NCI-H2107 treated with DMSO at 0.1 percent for 48 hours (cell line): ENCODE measurements at regions not wholly inside any gene's neighbourhood (a gene's known extent, or its start where the extent isn't known, plus 50 kb on each side); places are given as distances from the start of the nearest gene placed in this dataset.
A peak's percentile ranks its signal among the peaks of the same experiment; 100 is the strongest.
"Not testable (repeated sequence)": the region's sequence is repeated elsewhere in the genome, so short reads cannot be mapped to it uniquely, and the experiment has no call there.

ENCODE experiments used
- DNase-seq: peaks from one replicate; lab custom pipeline; 2025; ENCODE audit not compliant: unreplicated experiment; lab: John Stamatoyannopoulos, UW

DNA sequence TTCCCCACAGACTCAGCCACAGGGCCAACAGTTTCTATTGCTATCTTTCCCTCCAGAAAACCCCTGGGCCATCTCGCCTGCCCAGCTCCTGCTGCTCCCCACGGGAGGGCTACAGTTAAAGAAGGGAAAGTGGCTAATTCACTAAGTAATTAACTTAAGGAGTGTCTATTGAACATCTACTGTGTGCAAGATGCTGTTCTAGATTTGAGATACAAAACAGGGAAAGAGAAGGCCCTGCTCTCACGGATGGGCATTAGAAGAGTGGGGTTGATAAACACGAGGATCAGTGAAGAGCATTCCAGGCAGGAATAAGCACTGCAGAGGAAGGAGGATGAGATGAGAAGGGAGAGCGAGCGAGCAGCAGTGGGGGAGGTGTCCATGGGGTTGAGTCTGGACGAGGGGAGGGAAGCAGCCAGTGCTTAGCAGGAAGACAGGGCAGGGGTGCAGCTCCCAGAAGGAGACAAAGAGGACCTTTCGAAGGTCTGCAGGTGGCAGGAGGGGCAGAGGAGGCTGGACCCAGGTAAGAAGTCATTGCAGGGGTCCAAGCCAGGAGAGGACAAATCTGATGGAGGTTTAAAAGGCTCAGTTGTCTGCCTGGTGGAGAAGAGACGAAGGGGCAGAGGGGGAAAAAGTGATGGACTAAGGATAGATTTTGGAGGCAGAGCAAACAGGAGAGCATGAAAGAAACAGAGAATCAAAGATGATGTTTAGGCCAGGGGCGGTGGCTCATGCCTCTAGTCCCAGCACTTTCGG, 64.7 kb downstream of the KLF15 start:
- no peak for DNase-seq

DNA sequence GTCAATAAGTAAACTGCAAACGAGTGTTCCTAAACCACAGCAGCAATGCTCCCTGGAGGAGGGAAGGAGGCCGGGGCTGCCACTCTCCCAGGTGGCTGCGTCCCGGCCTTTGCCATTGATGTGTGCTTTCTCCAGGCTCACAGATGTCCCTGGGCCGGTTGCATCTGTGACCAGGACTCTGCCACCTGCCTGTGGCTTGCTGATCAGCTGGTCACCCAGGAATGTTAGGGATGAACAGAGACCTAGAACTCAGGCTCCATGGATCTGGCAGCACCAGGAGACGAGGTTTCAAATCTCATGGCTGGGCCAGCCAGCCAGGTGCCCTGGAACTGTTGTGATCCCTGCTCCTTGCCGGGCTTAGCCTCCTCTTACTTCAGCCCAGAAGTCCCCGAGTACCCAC, 65.7 kb downstream of the KLF15 start:
- DNase-seq, result no peak

DNA sequence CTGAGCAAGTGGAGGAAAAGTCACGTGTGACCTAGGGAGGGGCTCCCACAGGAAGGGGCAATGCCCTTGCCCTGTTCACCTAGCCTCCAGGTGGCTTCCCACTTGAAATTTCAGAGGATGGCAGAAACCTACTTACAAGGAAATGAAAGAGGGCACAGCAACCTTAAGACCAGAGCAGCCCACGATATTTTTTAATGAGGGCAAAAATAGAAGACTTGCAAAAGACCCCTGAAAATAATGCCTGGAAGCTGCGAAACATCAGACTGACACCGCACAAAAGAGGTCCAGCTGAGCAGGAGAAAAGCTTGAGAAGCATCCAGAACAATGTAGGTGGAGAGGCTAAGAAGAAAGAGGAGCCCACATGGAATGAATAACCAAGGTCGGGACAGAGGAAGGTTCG, 66.1 kb downstream of the KLF15 start:
- DNase-seq, result no peak

DNA sequence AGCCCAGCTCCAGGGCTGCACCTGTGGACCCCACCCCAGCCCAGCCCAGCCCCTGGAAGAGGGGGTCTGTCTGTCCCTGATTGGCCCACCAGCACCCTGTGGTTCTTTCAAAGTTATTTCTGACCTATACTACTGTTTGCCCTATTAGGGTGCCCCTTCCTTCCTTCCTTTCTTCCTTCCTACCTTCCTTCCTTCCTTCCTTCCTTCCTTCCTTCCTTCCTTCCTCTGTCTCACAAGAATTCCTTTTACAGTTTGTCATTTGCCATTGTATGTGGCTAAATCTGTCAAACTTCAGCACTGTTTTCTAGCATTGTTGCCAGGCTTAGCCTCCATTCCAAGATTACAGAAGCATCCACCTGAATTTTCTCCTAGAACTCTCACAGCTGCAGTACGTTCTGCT, 66.9 kb downstream of the KLF15 start:
- DNase-seq, result no peak

DNA sequence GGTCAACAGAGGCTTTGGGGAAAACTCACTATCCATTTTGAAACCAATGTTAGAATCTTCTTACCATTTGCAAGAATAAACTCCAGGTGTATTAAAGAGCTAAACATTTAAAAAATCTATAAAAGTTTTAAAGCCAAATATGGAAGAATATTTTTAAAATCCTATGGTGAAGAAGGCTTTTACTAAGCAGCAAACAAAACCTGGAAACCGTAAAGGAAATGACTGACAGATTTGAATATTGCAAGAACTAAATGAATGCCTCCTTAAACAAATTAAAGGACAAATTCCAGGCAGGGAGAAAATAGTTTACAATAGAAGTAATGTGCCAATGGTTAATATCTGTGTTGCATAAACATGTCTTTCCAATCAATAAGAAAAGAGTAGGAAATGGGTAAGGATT, 68.1 kb downstream of the KLF15 start:
- no peak for DNase-seq

DNA sequence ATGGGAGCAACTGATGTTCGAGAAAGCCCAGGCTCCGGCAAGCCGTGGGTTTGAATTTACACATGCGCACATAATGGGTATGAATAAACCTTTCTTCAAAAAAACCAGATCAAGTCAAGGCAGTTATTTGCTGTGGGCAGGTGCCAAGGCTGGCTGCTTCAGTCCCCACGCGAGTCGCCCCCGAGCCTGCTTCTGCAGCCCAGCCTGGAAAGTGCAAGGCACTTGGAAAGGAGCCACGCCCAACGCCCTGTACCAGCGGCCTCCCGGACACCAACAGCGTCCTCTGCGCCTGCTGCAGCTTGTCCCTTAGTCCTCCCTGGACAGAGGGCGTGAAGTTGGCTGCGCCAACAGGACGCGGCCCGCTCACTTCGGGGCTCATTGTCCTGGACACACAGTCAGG, 68.9 kb downstream of the KLF15 start:
- no peak for DNase-seq

DNA sequence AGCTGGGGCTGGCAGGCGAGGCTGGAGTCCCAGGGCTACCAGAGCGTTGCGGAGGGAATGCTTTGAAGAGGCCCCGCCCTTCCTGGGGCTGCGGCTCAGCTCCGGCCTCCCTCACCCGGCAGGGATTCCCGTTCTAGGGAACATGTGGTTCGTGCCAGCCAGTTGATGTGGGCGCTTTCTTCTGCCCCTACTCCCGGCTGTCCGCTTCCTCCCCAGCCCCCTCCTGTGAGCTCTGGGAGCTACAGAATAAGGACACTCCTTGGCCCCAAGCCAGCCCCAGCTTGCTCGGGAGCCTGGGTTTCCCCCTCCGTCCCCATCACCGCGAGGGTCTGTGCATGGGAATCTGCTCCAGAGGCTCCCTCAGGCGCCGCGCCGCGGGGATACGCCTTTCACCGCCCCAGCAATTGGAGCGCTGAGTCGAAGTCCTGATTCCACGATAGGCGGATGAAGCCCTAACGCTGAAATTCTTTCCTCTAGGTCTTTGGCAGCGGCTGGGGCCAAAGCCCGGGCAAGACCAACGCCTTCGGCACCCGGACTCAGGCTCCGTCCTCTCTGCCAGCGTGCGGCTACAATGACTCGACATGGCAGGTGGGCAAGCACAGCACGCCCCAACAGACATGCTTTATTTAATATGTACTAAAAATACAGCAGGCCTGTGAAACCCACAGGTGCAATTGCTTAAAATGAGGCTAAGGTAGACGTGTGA, 69.5 kb downstream of the KLF15 start:
- peak; percentile 57 for DNase-seq

DNA sequence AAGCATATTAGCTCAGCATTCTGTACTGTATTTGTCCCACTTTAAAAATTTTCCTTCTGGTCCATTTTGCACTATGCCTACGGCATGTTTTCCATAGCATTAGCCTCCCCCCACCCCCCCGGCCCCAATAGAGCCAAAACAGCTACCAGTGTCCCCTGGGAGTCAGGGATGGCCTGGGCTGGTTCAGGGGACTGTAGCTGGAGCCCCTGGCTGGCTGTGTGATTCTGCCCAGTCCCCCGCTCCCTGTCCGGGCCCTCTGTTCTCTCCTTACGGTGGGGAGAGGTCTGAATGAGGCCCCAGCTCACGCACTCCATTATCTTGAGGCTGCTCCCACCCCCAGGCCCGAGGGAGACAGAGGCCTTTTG, 70.1 kb downstream of the KLF15 start:
- DNase-seq, result no peak

DNA sequence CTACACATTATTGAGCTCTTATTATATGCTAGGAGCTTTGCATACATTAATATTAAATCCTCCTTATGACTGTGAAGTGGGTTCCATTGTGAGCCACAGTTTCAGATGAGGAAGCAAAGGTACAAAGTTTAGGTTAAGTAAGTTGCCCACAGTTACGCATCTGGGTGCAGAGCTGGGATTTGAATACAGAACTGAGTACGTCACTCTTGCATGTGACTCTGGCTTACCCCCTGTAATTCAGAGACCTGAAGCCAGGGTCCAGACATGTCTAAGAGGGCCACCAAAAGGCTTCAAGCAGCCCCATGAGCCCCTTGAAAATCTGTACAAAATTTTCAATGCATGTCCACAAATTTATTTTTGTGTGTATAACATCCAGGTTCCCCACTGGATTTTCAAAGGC, 71.8 kb downstream of the KLF15 start:
- no peak for DNase-seq

DNA sequence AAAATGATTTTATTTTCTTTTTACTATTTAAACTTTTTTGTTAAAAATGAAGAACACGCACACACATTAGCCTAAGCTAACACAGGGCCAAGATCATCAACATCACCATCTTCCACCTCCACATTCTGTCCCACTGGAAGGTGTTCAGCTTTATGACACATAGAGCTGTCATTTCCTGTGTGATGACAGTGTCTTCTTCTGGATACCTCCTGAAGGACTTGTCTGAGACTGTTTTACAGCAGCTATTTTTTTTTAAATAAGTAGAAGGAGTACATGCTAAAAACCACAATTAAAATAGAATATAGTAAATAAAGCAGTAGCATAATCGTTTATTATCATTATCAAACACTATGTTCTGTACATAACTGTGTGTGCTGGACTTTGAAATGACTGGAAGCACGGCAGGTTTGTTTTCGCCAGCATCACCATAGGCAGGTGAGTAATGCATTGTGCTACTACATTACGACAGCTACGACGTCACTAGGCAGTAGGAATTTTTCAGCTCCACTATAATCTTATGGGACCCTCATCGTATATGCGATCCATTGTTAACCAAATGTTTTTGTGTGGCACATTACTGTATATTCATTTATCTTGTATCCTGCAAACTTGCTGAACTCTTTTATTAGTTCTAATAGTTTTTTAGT, 72.8 kb downstream of the KLF15 start:
- no peak for DNase-seq

DNA sequence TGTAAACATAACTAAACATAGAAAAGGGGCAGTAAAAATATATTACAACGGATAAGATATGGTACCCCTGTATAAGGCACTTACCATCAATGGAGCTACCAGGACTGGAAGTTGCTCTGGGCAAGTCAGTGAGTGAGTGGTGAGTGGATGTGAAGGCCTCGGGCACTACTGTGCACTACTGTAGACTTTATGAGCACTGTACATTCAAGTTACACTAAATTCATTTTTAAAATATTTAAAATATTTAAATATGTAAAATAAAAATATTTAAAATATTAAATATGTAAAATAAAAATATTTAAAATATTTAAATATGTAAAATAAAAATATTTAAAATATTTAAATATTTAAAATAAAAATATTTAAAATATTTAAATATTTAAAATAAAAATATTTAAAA, 73.6 kb downstream of the KLF15 start:
- DNase-seq, result not testable (repeated sequence)

DNA sequence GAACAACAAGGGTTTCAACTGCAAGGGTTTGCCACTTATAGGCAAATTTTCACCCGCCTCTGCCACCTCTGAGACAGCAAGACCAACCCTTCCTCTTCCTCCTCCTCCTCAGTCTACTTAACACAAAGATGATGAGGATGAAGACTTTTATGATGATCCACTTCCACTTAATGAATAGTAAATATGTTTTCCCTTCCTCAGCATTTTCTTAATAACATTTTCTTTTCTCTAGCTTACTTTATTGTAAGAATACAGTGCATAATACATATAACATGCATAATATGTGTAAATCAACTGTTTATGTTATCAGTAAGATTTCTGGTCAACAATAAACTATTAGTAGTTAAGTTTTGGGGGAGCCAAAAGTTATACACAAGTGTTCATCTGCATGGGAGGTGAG, 77.4 kb downstream of the KLF15 start:
- no peak for DNase-seq

DNA sequence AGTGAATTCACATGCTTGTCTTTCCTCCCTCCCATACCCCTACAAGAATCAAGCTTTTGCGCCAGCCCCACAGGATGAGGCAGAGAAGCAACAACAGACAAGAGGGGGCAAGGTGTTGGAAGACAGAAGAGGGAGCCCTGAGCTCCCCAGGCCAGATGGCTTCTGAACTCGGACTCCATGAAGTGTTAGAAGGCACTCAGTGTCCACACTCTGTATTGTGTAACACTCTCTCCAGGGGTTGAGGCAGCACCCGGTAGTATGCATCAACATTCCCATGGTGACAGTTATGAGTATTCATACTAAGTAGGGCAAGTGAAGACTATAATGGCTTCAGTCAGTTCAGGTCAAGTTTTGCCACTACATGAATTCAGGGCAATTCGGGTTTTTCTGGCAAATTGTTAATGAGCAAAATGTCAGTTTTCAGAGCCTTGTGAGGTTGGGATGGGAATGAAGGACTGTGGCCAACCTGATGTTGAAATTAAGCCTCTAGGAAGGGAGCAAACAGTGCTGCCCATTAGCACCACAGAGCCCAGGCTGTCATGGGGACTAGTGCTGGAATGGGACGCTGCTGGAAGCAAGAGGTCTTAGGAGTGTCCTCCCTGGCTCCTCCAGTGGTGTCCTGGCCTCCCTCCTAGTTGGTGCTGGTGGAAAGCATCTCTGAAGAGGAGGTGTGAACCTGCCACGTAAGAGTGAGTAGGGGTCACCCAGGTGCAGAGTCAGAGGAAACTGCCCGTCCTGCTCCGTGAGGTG, 79.4 kb downstream of the KLF15 start:
- no peak for DNase-seq

DNA sequence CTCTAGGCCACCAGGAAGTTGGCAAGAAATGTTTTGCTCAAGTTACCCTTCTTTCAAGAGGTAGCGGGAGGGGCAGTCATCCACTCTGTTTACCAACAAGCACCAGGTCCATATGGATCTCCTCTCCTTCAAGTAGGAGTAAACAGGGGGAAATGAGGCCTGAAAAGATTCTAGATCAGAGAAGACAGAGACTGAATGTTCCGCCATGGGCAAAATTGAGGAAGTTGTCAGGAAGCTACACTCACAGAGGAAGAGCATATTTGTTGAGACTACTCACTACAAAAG, 81.6 kb downstream of the KLF15 start:
- DNase-seq, result no peak

DNA sequence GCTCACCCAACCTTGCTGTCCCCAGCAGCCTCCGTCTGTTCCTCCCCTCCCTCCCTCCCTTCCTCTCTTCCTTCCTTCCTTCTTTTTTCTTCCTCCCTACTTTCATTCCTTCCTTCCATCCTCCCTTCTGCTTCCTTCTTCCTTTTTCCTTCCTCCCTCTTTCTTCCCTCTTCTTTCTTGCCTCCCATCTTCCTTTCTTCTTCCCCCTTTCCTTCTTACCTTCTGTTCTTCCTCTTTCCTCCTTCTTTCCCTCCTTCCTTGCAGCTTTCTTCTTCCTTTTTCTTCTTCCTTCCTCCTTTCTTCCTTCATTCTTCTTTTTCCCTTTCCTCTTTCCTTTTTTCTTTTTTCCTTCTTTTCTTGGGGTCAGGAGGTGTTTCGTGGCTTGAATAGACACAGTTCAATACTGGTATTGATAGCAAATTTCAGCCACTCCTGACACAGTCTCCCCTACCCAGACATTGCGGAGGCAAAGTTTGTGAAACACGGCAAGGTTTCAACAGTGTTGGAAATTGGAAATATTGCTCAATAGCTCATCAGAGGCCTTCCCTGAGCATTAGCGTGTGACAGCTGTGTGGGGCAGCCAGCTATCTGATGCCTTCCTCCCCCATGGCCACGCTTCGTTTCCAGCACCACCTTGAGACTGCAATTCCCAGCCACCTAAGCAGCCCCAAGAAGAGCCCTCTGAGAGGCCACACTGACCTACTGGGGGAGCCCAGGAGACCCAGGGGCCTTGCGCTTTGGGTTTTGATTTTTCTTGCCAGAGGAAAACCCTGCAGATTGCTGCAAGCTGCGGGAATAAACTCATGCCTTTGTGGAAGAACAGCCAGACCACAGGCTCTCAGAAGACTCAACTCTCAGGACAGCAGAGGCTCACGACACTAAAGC, 82.2 kb downstream of the KLF15 start:
- no peak for DNase-seq

DNA sequence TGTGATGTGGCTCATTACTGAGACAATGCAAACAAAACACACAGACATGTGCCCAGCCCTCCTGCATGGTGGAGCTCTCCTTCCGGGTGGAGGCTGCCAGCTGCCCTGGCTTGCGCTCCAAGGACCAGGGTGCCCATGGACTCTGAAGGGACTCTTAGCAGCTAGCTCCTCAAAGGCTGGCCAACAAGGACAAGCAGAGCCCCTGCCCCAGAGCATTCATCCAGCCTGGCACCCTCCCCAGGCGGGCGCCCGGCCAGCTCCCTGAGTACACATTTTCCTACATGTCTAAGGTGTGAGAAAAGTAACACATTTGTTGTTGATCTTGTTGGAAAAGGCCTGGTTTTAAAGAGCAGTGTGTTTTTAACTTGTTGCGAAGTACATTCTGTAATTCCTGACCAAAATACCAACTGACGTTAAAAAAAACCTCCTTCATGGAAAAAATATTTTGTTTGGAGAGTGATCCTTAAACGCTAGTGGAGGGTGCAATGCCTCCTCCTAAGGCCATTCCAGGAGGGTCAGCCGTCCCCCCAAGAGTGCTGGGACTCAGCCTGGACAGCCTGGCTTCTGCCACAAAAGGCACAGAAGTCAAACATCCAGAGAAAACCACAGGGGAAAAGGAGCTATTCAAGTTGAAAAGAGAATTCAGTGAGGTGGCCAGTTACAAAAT, 86.9 kb downstream of the KLF15 start:
- no peak for DNase-seq

DNA sequence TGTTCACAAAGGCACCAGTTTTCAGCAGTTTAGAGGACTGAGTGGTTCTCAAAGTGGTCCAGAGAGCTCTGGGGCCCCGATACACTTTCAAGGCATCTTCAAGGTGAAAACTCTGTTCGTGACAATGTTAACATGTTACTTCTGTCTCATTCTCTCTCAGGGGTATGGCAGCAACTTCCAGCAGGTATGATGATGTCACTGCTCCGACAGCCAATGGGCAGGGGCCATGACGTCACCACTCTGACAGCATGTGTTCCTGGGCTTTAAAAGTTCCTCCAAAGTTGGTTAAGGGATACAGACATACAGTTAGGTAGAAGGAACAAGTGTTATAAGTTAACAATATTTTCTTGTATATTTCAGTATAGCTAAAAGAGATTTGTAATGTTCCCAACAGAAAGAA, 87.9 kb downstream of the KLF15 start:
- DNase-seq, result no peak

DNA sequence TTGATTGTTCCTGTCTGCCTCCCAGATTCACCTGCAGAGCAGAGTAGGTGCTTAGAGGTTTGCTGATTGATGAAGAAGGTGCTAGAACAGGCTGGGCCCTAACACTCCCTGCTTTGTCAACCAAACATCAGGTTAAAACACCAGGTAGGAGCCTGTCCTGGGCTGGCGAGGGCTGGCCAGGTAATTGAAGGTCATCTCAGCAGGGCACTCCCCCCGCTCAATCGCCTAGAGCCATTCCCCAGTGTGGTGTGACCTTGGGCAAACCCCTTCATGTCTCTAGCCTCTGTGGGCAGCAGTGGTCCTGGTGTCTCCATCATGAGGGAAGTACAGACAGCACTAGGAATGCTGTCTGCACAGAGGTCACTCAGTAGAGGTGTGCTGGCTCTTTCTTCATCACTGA, 88.3 kb downstream of the KLF15 start:
- DNase-seq, result no peak

DNA sequence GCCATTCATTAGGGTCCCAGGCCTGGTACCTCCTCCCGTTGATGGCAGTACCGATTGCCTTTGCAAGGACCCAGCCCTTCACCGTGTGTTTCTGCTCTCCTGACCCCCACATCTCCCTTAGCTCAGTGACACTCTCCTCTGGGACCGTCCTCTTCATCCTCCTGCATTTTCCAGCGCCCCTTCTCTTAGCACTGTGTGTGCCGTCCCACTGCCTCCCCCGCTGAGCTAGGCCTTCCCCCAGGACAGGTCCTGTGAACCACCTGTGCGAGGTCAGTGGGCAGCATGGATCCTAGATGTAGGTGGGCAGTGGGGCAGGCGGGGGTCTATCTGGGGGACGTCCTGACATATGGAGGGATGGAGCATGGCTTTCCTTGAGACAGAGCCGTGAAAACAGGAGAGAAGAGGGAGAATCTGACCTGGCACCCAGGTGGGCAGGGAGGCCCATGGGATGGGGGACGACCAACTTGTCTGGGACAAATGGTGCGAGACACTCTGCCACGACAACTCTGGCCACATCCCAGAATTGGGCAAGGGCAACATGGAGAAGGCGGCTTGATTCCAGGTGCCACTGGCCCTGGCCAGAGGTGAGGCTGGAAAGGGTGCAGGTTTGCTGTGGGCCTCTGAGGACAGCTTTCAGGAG, 87.7 kb upstream of the ALDH1L1 start:
- DNase-seq, result no peak
